HAP-1 (cell line): ENCODE measurements at regions not wholly inside any gene's neighbourhood (a gene's known extent, or its start where the extent isn't known, plus 50 kb on each side); places are given as distances from the start of the nearest gene placed in this dataset.
"Not testable (repeated sequence)": the region's sequence is repeated elsewhere in the genome, so short reads cannot be mapped to it uniquely, and the experiment has no call there.

ENCODE experiments used
- DNase-seq, 2 experiments: peaks; one replicate each; pipeline ENCODE4 v3.0.0-alpha.2; 2016 to 2020; ENCODE audit warnings: low spot score in 2 of 2
- H3K27me3 ChIP-seq: fragments of 250-450 bp; sonication (Bioruptor Pico); 2 replicates; pipeline ENCODE4 v1.5.1; 2020; ENCODE audit warnings: low read depth, mild to moderate bottlenecking, moderate library complexity
- H3K36me3 ChIP-seq: fragments of 250-450 bp; sonication (Bioruptor Pico); replicated peaks from 2 replicates; pipeline ENCODE4 v1.5.1; 2020; ENCODE audit warnings: mild to moderate bottlenecking
- H3K4me1 ChIP-seq: fragments of 250-450 bp; sonication (Bioruptor Pico); 2 replicates; pipeline ENCODE4 v1.5.1; 2020; ENCODE audit warnings: mild to moderate bottlenecking
- H3K4me3 ChIP-seq: fragments of 250-450 bp; sonication (Bioruptor Pico); 2 replicates; pipeline ENCODE4 v1.5.1; 2020; ENCODE audit warnings: mild to moderate bottlenecking, moderate library complexity
- H3K9me3 ChIP-seq: fragments of 250-450 bp; sonication (Bioruptor Pico); 2 replicates; pipeline ENCODE4 v1.5.1; 2020; ENCODE audit warnings: mild to moderate bottlenecking, moderate library complexity
- in situ Hi-C: fragments of 300-500 bp; cut with MboI; formaldehyde crosslinking; loops from 3 replicates; pipeline ENCODE4 v1.14.3; 2020; ENCODE audit warnings: low sequenced_read_pairs, inconsistent platforms, mixed read lengths

DNA sequence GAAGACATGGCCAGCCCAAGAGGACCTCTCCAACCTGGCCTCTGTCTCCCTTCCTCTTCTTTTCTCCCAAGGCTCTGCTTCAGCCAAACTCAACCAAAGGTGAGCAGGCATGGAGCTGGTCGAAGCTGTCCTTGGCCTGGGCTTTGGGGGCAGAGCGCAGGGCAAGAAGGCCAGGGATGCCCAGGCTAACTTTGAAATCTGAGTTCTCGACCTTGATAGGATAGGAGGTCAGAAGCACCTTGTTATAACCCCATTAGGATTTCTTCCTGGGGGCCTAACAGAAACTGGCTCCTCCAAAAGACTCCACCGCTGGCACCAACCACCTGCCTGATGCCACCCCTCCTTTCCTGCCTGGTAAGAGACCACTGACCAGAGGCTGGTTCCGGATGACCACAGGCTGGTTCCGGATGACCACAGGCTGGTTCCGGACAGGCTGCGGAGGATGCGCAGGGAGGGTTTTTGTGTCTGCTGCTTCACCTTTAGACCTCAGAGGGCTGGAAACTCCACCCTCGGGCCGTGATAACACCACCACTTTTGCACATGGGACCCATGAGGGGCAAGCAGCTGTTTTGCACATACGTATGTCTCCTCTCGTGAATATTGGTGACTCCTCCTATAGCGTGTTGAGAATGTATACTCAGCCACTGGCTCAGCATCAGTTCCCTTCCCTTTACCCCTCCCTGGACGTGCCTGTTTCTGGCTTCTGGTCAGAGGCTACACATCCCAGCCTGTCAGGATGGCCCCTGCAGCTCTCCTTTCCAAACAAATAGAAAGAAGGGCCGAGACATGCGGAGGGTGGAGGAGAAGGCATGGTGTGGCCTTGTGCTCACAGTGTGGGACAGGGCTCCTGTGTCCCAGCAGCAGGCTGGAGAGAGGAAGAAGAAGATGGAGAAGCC lies 140.1 kb downstream of the DNAJB6 start:
- Histone ChIP-seq H3K27me3 (no peaks in the 10 kb centered on the region), H3K9me3 (peaks cover 10% of the 10 kb centered on the region; the same call in 1 of the 2 replicates), H3K4me1 (no peaks in the 10 kb centered on the region), H3K4me3 (no peak overlapping the region), H3K36me3 (no peaks in the 10 kb centered on the region)
- DNase-seq: no peak
- in situ Hi-C loops: no loop called here

DNA sequence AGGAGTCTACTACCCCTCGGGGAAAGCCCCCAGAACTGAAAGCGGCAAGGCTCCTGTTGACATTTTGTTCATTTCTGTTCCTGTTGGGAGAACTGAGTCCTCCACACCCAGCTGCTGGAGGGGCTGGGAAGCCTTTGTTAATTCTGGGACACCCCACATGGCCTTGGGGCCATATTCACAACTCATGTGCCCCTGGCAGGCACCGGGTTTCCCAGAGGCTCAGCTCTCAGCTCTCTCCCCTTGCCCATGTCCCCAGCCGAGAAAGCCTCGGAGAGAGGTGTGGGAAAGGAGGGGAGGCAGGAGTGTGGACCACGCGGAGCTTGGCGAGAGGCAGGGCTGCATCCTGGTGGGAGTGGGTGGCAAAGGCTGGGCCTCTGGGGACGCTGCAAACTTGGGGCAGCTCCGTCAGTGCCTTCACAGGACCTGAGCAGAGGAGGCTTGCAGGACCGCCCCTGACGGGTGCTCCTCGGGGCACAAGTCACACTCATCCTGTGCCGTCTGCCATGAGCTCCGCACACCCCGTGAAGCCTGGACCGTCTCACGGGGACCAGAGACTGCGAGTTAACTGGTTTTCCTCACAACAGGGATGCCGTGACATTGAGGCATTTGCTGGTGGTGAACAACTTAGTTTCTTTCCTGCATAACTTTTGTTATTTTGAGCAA lies 140.9 kb downstream of the DNAJB6 start:
- in situ Hi-C loops: no loop called here
- Histone ChIP-seq H3K27me3 (no peaks in the 10 kb centered on the region), H3K36me3 (no peaks in the 10 kb centered on the region), H3K4me3 (no peak overlapping the region), H3K4me1 (no peaks in the 10 kb centered on the region), H3K9me3 (peaks cover 10% of the 10 kb centered on the region; the same call in 1 of the 2 replicates)
- DNase-seq: no peak

DNA sequence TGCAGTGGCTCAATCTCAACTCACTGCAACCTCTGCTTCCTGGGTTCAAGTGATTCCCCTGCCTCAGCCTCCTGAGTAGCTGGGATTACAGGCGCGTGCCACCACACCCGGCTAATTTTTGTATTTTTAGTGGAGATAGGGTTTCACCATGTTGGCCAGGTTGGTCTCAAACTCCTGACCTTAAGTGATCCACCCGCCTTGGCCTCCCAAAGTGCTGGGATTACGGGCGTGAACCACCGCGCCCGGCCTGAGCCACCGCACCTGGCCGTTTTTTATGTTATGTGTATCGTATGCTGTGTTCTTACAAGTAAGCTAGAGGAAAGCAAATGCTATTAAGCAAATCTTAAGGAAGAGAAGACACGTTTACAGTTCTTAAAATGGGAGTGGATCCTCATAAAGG lies 141.8 kb downstream of the DNAJB6 start:
- H3K4me3 ChIP-seq, DNase-seq, H3K4me1 ChIP-seq, H3K36me3 ChIP-seq, H3K27me3 ChIP-seq, in situ Hi-C loops, H3K9me3 ChIP-seq: not testable (repeated sequence)

DNA sequence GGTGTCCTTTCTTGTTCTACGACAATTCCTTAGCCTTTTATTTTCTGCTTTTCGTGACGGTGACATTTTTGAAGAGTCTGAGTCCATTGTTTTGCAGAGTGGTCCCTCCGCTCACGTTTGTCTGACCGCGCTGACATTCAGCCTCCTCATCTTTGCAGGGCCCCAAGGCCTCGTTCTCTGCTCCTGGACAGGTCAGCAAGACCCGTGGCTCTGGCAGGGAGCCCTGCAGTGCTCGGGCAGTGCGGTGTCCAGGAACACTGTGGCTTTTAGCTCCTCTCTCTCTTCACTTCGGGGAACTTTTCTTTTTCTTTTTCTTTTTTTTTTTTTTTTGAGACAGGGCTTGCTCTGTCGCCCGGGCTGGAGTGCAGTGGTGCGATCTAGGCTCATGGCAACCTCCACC lies 142.5 kb downstream of the DNAJB6 start:
- Histone ChIP-seq H3K9me3 (no peaks in the 10 kb centered on the region), H3K27me3 (no peaks in the 10 kb centered on the region), H3K4me3 (no peak overlapping the region), H3K4me1 (no peaks in the 10 kb centered on the region), H3K36me3 (no peaks in the 10 kb centered on the region)
- in situ Hi-C loops: no loop called here
- DNase-seq: no peak

DNA sequence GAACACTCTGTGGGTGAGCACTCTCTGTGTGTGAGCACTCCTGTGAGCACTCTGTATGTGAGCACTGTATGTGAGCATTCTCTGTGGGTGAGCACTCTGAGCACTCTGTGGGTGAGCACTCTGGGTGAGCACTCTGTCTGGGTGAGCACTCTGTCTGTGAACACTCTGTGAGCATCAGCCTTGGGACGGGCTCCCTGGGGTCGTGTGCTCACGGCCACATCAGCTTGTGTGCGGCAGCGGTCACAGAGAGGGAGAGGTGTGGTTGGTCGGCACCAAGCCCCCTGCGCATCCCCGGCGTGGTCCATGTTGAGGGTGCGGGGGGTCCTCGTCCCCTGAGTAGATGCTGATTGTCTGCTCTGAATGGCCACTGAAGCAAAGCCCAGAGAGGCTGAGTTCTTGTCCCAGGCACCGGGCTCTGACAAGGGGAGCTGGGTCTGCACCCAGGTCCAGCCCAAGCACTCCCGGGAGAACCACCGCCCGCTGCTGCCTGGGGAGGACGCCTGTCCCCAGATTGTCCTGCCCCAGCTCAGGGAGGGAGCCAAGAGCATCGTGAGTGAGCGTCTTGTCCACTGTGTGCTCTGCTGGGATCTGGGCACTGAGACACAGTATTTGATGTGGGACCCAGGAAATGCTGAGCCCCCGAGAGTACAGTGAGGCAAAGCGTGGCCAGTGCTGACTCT lies 143.7 kb downstream of the DNAJB6 start:
- no peak overlapping the region for H3K4me3 ChIP-seq
- DNase-seq: no peak
- H3K36me3 ChIP-seq: no peaks in the 10 kb centered on the region
- in situ Hi-C loops: no loop called here
- H3K9me3 ChIP-seq: no peaks in the 10 kb centered on the region
- no peaks in the 10 kb centered on the region for H3K4me1 ChIP-seq
- H3K27me3 ChIP-seq: no peaks in the 10 kb centered on the region

DNA sequence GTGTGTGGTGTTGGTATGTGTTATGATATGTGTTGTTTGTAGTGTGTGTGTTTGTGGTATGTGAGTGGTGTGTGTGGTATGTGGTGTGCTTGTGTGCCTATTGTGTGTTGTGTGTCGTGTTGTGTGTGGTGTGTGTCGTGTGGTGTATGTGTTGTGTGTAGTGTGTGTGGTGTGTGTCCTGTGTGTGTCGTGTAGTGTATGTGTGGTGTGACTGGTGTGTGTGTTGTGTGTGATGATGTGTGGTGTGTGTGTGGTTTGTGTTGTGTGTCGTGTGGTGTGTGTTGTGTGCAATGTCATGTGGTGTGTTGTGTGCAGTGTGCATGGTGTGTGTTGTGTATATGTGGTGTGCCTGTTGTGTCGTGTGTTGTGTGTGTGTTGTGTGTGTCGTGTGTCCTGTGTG lies 144.6 kb downstream of the DNAJB6 start:
- in situ Hi-C loops: no loop called here
- no peak for DNase-seq
- Histone ChIP-seq H3K4me1 (no peaks in the 10 kb centered on the region), H3K36me3 (no peaks in the 10 kb centered on the region), H3K4me3 (no peak overlapping the region), H3K9me3 (no peaks in the 10 kb centered on the region), H3K27me3 (no peaks in the 10 kb centered on the region)

DNA sequence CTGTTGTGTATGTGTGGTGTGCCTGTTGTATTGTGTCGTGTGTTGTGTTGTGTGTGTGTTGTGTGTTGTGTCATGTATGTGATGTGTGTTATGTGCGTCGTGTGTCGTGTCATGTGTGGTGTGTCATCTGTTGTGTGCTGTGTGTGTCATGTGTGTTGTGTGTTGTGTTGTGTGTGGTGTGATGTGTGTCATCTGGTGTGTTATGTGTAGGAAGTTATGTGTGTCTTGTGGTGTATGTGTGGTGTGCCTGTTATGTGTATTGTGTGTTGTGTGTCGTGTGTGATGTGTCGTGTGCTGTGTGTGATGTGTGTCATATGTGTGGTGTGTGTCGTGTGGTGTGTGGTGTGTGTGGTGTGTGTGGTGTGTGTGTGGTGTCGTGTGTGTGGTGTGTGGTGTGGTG lies 145.2 kb downstream of the DNAJB6 start:
- Histone ChIP-seq H3K36me3 (no peaks in the 10 kb centered on the region), H3K4me3 (no peak overlapping the region), H3K9me3 (no peaks in the 10 kb centered on the region), H3K27me3 (no peaks in the 10 kb centered on the region), H3K4me1 (no peaks in the 10 kb centered on the region)
- in situ Hi-C loops: no loop called here
- DNase-seq: no peak

DNA sequence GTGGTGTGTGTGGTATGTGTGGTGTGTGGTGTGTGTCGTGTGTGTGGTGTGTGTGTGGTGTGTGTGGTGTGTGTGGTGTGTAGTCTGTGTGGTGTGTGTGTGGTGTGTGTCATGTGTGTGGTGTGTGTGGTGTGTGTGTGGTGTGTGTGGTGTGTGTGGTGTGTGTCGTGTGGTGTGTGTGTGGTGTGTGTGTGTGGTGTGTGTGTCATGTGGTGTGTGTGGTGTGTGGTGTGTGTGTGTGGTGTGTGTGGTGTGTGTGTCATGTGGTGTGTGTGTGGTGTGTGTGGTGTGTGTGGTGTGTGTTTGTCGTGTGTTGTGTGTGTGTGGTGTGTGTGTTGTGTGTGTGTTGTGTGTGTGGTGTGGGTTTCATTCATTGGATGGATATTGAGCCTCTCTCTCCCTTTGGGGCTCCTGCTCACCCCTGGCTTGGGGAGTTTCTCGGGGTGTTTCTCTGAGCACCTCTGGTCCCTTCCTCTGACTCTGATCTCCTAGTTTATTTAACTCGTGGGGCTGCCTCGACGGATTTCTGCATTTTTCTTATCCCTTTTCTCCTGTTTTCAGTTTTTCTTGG lies 145.8 kb downstream of the DNAJB6 start:
- DNase-seq: no peak
- H3K36me3 ChIP-seq: no peaks in the 10 kb centered on the region

DNA sequence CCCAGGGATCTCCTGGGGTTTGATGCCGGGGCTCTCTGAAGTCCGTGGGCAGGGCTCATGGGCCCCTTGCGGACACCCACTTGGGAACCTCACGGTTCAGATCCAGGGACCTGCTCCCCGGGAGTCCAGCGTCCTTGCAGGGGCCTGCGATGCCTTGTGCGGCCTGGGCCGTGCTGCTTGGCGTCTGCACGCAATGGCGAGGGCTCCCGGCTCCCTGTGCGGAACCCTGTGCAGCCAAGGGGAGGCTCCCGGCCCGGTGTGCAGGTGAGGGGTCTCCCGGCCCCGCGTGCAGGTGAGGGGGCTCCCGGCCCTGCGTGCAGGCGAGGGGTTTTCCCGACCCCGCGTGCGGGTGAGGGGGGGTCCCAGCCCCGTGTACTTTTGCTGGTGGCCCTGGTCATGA lies 146.7 kb downstream of the DNAJB6 start:
- Histone ChIP-seq H3K27me3 (no peaks in the 10 kb centered on the region), H3K36me3 (no peaks in the 10 kb centered on the region), H3K4me1 (no peaks in the 10 kb centered on the region), H3K9me3 (no peaks in the 10 kb centered on the region), H3K4me3 (no peak overlapping the region)
- in situ Hi-C loops: no loop called here
- DNase-seq: no peak

More for the DNA sequence above, 145.8 kb downstream of the DNAJB6 start:
- Histone ChIP-seq H3K4me1 (no peaks in the 10 kb centered on the region), H3K4me3 (no peak overlapping the region), H3K27me3 (no peaks in the 10 kb centered on the region), H3K9me3 (no peaks in the 10 kb centered on the region)
- in situ Hi-C loops: no loop called here

DNA sequence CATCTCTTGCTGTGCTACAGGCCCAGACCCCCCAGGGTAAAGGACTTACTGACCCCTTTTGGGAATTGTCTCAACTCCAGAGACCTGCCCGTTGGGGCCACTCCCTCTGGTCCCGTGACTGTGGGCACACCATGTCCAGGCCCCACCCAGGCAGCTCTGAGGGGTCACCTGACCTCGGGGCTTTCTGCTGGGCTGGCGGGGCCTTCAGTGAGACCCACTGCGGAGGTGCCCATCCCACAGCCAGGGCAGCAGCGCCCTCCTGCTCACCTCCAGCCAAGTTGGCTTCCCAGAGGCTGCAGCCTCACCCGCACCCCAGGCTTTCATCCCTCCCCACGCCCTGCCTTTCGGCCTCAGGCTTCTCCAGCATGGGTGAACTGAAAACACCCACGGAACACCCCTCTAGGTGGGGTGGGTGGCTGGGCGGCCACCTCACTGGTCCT lies 147.2 kb downstream of the DNAJB6 start:
- Histone ChIP-seq H3K4me3 (no peak overlapping the region), H3K27me3 (no peaks in the 10 kb centered on the region), H3K36me3 (no peaks in the 10 kb centered on the region), H3K9me3 (no peaks in the 10 kb centered on the region), H3K4me1 (no peaks in the 10 kb centered on the region)
- no peak for DNase-seq
- in situ Hi-C loops: no loop called here

DNA sequence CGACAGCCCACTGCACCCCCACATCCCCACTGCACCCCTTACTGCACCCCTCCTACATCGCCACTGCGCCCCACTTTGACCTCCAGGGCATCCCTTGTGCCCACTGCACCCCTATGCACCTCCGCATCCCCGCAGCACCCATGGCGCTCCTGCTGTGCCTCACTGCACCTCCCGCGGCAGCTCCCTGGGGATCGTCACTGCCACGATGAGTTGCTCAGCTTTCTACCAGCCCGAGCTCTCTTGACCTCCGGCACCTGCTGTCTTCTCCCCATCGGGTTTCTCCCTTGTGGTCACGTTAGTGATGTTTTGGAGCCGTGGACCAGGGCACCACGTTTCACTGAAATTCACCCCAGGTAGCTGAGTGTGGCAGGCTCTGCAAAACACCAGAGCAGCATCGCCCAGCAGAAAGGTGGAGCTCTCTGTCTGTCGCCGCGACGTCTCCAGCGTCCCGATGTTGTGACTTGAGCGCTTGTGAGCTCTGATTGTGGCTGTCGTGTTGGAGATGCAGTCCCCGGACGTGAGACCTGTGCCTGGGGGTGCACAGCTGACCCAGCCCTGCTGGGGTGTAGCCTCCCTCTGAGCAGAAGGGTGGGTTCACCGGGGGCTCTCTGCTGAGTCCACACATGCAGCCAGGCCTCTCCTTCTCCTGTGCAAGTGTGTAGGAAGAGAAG lies 147.7 kb downstream of the DNAJB6 start:
- DNase-seq: no peak
- no peak overlapping the region for H3K4me3 ChIP-seq
- H3K4me1 ChIP-seq: no peaks in the 10 kb centered on the region
- H3K36me3 ChIP-seq: no peaks in the 10 kb centered on the region
- H3K9me3 ChIP-seq: no peaks in the 10 kb centered on the region
- no peaks in the 10 kb centered on the region for H3K27me3 ChIP-seq
- in situ Hi-C loops: no loop called here

DNA sequence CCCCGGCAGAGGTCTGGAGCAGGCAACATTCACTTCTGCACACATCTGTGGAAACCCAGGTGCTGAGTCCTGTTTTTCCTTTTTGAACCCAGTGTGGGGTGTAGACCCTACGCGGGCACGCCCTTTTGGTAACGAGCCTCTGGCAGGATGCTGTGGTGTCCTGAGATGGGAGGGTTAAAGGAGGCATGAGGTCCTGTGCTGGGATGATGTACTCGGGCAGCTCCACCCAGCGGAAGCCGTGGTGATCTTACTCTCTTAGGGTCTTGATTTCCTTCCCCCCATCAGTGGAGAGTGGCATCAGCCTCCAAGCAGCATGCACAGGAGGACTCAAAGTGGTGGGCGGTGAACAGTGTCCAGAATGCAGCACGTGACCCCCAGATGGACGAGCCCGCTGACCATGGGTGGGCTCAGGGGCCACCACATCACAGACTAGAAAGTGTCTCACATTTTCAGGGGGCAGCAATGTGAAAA lies 148.6 kb downstream of the DNAJB6 start:
- Histone ChIP-seq H3K9me3 (no peaks in the 10 kb centered on the region), H3K36me3 (no peaks in the 10 kb centered on the region), H3K4me1 (no peaks in the 10 kb centered on the region), H3K27me3 (no peaks in the 10 kb centered on the region), H3K4me3 (no peak overlapping the region)
- in situ Hi-C loops: no loop called here
- DNase-seq: no peak

DNA sequence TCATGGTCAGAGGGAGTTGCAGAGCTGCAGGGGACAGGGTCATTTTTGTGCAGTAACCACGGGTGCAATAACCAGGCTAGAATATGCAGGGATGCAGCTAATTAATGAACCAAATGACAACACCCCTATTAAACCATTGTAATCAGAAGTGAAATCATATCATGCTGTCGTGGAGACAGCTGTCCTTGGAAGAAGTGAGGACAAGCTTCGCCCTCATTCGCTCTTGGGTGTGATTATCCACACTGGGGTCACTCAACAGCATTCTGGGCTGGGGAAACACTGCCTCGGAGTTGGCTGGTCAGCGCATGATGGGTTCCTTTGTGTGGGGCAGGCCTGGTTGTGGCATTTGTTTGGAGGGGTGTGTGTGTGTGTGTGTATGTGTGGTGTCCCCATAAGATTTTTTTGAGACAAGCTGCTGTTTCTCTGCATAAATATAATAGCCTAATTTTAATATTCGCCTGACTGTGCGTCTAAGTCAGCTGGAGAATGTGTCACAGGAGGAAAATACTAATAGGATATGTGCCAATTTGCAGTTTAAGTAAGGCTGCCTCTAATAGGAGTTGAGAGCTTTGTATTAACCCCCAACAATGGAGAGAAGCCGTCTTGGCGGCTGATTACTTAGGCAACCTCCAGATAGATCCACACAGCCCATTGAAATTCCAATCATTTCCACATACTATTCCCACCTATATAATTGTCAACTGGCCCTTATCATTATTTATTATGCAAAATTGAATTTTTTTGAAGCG lies 149.4 kb downstream of the DNAJB6 start:
- Histone ChIP-seq H3K9me3 (no peaks in the 10 kb centered on the region), H3K27me3 (no peaks in the 10 kb centered on the region), H3K36me3 (no peaks in the 10 kb centered on the region), H3K4me3 (no peak overlapping the region), H3K4me1 (no peaks in the 10 kb centered on the region)
- in situ Hi-C loops: no loop called here
- no peak for DNase-seq
